H1 (cell line): ENCODE measurements at regions not wholly inside any gene's neighbourhood (a gene's known extent, or its start where the extent isn't known, plus 50 kb on each side); places are given as distances from the start of the nearest gene placed in this dataset.

Experiments used
- CTCF ChIA-PET: fragments of 300-600 bp; sonication (Branson Sonifier 250); formaldehyde crosslinking; loops from one replicate; lab custom pipeline; 2021; ENCODE audit not compliant: partially characterized antibody; lab: Charles Lee
- POLR2A ChIA-PET: fragments of 300-600 bp; sonication (Branson Sonifier 250); formaldehyde crosslinking; loops from one replicate; lab custom pipeline; 2021; ENCODE audit warnings: inconsistent platforms; ENCODE audit not compliant: partially characterized antibody; lab: Charles Lee
- DNase-seq, 2 experiments: peaks; one replicate each; pipeline versions ENCODE4 v3.0.0 to v3.0.0-alpha.2; 2010 to 2022; ENCODE audit warnings: low spot score in 2 of 2, low read depth in 1 of 2, mixed read lengths in 1 of 2
- FAIRE-seq: peaks from 2 replicates; lab custom pipeline; 2011; peaks lifted over from hg19 to GRCh38; lab: Jason Lieb, UNC
- H2AFZ ChIP-seq: 2 replicates; pipeline ENCODE4 v1.8.1; 2012; ENCODE audit warnings: low read length, inconsistent platforms
- H2AK5ac ChIP-seq: 2 replicates; pipeline ENCODE4 v1.6.1; 2013; ENCODE audit warnings: low read depth, low read length
- H2BK120ac ChIP-seq: replicated peaks from 2 replicates; pipeline ENCODE3; 2013; ENCODE audit warnings: low read depth, low read length, inconsistent platforms
- H2BK12ac ChIP-seq: 2 replicates; pipeline ENCODE4 v1.6.1; 2013; ENCODE audit warnings: low read depth, low read length
- H2BK15ac ChIP-seq: 2 replicates; pipeline ENCODE4 v1.6.1; 2013; ENCODE audit warnings: low read length
- H2BK20ac ChIP-seq: 2 replicates; pipeline ENCODE4 v1.6.1; 2013; ENCODE audit warnings: low read length
- H2BK5ac ChIP-seq: 2 replicates; pipeline ENCODE4 v1.6.1; 2013; ENCODE audit warnings: low read depth, low read length
- H3K14ac ChIP-seq: 2 replicates; pipeline ENCODE4 v1.6.1; 2013; ENCODE audit warnings: inconsistent platforms; ENCODE audit not compliant: insufficient read length
- H3K18ac ChIP-seq: 2 replicates; pipeline ENCODE4 v1.6.1; 2013; ENCODE audit warnings: low read length; ENCODE audit errors: extremely low read depth
- H3K23ac ChIP-seq: 2 replicates; pipeline ENCODE4 v1.6.1; 2013; ENCODE audit warnings: inconsistent platforms; ENCODE audit not compliant: insufficient read length
- H3K23me2 ChIP-seq: 2 replicates; pipeline ENCODE4 v1.6.1; 2013; ENCODE audit warnings: low read depth, low read length
- H3K27ac ChIP-seq: 2 replicates; pipeline ENCODE4 v1.6.1; 2011; ENCODE audit warnings: low read depth, low read length, inconsistent platforms
- H3K27me3 ChIP-seq, 4 experiments: replicated peaks in 1 of 4; 1 replicate in 1 of 4; 2 replicates in 3 of 4; pipeline versions ENCODE4 v1.6.1 to v1.8.1; 2011 to 2013; ENCODE audit warnings: low read length in 3 of 4, mild to moderate bottlenecking in 3 of 4, inconsistent platforms in 2 of 4, mixed read lengths in 2 of 4, moderate library complexity in 1 of 4; ENCODE audit not compliant: control insufficient read depth in 3 of 4, insufficient read depth in 3 of 4; ENCODE audit errors: extremely low read depth in 1 of 4
- H3K36me3 ChIP-seq, 4 experiments: 2 replicates each; pipeline versions ENCODE4 v1.6.1 to v1.8.1; 2011 to 2013; ENCODE audit warnings: mild to moderate bottlenecking in 4 of 4, low read length in 3 of 4, moderate library complexity in 2 of 4, control low read depth in 1 of 4, inconsistent platforms in 1 of 4; ENCODE audit not compliant: insufficient read depth in 4 of 4, control insufficient read depth in 2 of 4
- H3K4ac ChIP-seq: replicated peaks from 2 replicates; pipeline ENCODE3; 2013; ENCODE audit warnings: low read length, low read depth, mixed read lengths, inconsistent platforms; ENCODE audit not compliant: insufficient read length
- H3K4me1 ChIP-seq, 4 experiments: replicated peaks in 1 of 4; 1 replicate in 1 of 4; 2 replicates in 3 of 4; pipeline versions ENCODE4 v1.6.1 to v1.8.1; 2011 to 2013; ENCODE audit warnings: low read length in 3 of 4, inconsistent platforms in 2 of 4, mixed read lengths in 1 of 4; ENCODE audit not compliant: insufficient read depth in 4 of 4, control insufficient read depth in 3 of 4
- H3K4me2 ChIP-seq, 2 experiments: 2 replicates each; pipeline versions ENCODE4 v1.6.1 to v1.8.1; 2011 to 2013; ENCODE audit warnings: low read depth in 2 of 2, low read length in 2 of 2, control low read depth in 1 of 2, inconsistent platforms in 1 of 2, mild to moderate bottlenecking in 1 of 2; ENCODE audit not compliant: insufficient read depth in 1 of 2
- H3K4me3 ChIP-seq, 4 experiments: fragments of 200-600, 300-600 bp in 1 of 4; sonication (generic), shearing (Covaris generic), sonication (Bioruptor Twin) in 1 of 4; 2 replicates each; pipeline versions ENCODE4 v1.5.1 to v1.8.1; 2011 to 2016; ENCODE audit warnings: low read length in 4 of 4, low read depth in 3 of 4, control low read depth in 2 of 4, inconsistent platforms in 2 of 4, mild to moderate bottlenecking in 2 of 4, mixed read lengths in 1 of 4, moderate library complexity in 1 of 4; ENCODE audit not compliant: insufficient read depth in 2 of 4; ENCODE audit errors: extremely low read depth in 1 of 4
- H3K56ac ChIP-seq: replicated peaks from 2 replicates; pipeline ENCODE3; 2013; ENCODE audit warnings: low read depth, mild to moderate bottlenecking, mixed read lengths, low read length, inconsistent platforms; ENCODE audit not compliant: insufficient read length
- H3K79me1 ChIP-seq: 2 replicates; pipeline ENCODE4 v1.6.1; 2013; ENCODE audit warnings: low read depth, low read length, control low read depth
- H3K79me2 ChIP-seq, 2 experiments: 2 replicates each; pipeline versions ENCODE4 v1.6.1 to v1.8.1; 2012 to 2013; ENCODE audit warnings: low read length in 2 of 2, mild to moderate bottlenecking in 2 of 2, inconsistent platforms in 1 of 2; ENCODE audit not compliant: insufficient read depth in 2 of 2, control insufficient read depth in 1 of 2
- H3K9ac ChIP-seq, 4 experiments: replicated peaks in 1 of 4; 1 replicate in 1 of 4; 2 replicates in 3 of 4; pipeline versions ENCODE4 v1.6.1 to v1.8.1; 2011 to 2013; ENCODE audit warnings: low read depth in 3 of 4, low read length in 3 of 4, control low read depth in 2 of 4, mild to moderate bottlenecking in 2 of 4, moderate library complexity in 2 of 4, inconsistent platforms in 1 of 4; ENCODE audit errors: extremely low read depth in 1 of 4
- H3K9me3 ChIP-seq, 2 experiments: 2 replicates each; pipeline versions ENCODE4 v1.6.1 to v1.8.1; 2012 to 2013; ENCODE audit warnings: mild to moderate bottlenecking in 2 of 2, moderate library complexity in 2 of 2, control low read depth in 1 of 2, inconsistent platforms in 1 of 2, low read depth in 1 of 2, low read length in 1 of 2, mixed read lengths in 1 of 2; ENCODE audit not compliant: insufficient read depth in 2 of 2
- H4K20me1 ChIP-seq, 2 experiments: replicated peaks in 1 of 2; 2 replicates each; pipeline versions ENCODE3 to v1.8.1; 2011 to 2013; ENCODE audit warnings: inconsistent platforms in 2 of 2, low read length in 2 of 2, mild to moderate bottlenecking in 1 of 2; ENCODE audit not compliant: insufficient read depth in 2 of 2, control insufficient read depth in 1 of 2
- H4K5ac ChIP-seq: 2 replicates; pipeline ENCODE4 v1.6.1; 2013; ENCODE audit warnings: low read length, low read depth, mixed read lengths, inconsistent platforms; ENCODE audit not compliant: insufficient read length
- H4K8ac ChIP-seq: 2 replicates; pipeline ENCODE4 v1.8.0; 2013; ENCODE audit warnings: mild to moderate bottlenecking, moderate library complexity, low read length, inconsistent platforms; ENCODE audit not compliant: insufficient read depth; ENCODE audit errors: extremely low read depth
- H4K91ac ChIP-seq: replicated peaks from 2 replicates; pipeline ENCODE3; 2013; ENCODE audit warnings: low read length, mixed read lengths, inconsistent platforms; ENCODE audit not compliant: insufficient read length
- NRF1 ChIP-seq: IDR thresholded peaks from 2 replicates; pipeline ENCODE4 v1.6.1; 2011; ENCODE audit warnings: mild to moderate bottlenecking, low read depth, low read length, improper control_type of control experiment
- RAD21 ChIP-seq, 2 experiments: IDR thresholded peaks in 1 of 2; conservative IDR thresholded peaks in 1 of 2; 2 replicates each; pipeline ENCODE4 v1.6.1; 2011; ENCODE audit warnings: low read depth in 2 of 2, low read length in 2 of 2, improper control_type of control experiment in 1 of 2, inconsistent platforms in 1 of 2, mild to moderate bottlenecking in 1 of 2, moderate library complexity in 1 of 2
- RNF2 ChIP-seq: fragments of 200-900, 300-1000 bp; sonication (generic); IDR thresholded peaks from 2 replicates; pipeline ENCODE4 v1.7.1; 2016; ENCODE audit warnings: borderline replicate concordance, low read depth, mild to moderate bottlenecking, antibody characterized with exemption, low read length; ENCODE audit not compliant: poor library complexity, severe bottlenecking; ENCODE audit errors: missing control alignments
- WGBS, 2 experiments: shearing (Covaris generic) in 1 of 2; methylation state at CpG; one replicate each; pipeline versions ENCODE4 v1.1.6 to v1.1.7; 2013 to 2015; ENCODE audit warnings: low lambda C conversion rate in 2 of 2, mixed read lengths in 2 of 2, inconsistent platforms in 1 of 2, low coverage in 1 of 2, missing lambda C conversion rate in 1 of 2; ENCODE audit not compliant: insufficient replicate concordance in 2 of 2, insufficient coverage in 1 of 2, insufficient read length in 1 of 2; ENCODE audit errors: extremely low coverage in 1 of 2, missing lambda C conversion rate in 1 of 2; 5-methylcytosine and 5-hydroxymethylcytosine counted together

- Histone ChIP-seq H4K5ac (no peak overlapping the region), H3K18ac (no peak overlapping the region), H3K27me3 (no peaks in the 10 kb centered on the region), H3K4ac (no peak overlapping the region), H2AFZ (no peak overlapping the region), H3K27ac (no peak overlapping the region), H3K23me2 (no peaks in the 10 kb centered on the region), H2BK12ac (no peak overlapping the region), H2BK15ac (no peak overlapping the region), H3K14ac (no peak overlapping the region), H3K4me3 (no peak overlapping the region), H3K9ac (no peak overlapping the region), H2BK20ac (no peak overlapping the region), H4K20me1 (no peaks in the 10 kb centered on the region), H3K9me3 (no peaks in the 10 kb centered on the region), H3K36me3 (no peaks in the 10 kb centered on the region), H2BK120ac (no peak overlapping the region), H3K79me1 (no peaks in the 10 kb centered on the region), H2AK5ac (no peak overlapping the region), H3K56ac (no peak overlapping the region), H4K91ac (no peak overlapping the region), H3K4me2 (no peak overlapping the region), H3K23ac (no peak overlapping the region), H2BK5ac (no peak overlapping the region), H4K8ac (no peak overlapping the region), H3K4me1 (peaks cover 0 to 6% (median 3%) of the 10 kb centered on the region in 4 experiments; a peak in 2 of 7 replicates), H3K79me2 (no peaks in the 10 kb centered on the region)
- CTCF ChIA-PET: interaction anchor here (1.2 kb wide), 1 partner anchor 13 kb away, joined by 4 read pairs; no protein-coding TSS in a partner anchor
- 64% methylated on average over 4 of the region's 4 CpGs; no CpG with 5 or more reads in 1 of the 2 experiments for WGBS, 2 experiments
- FAIRE-seq (no peak), DNase-seq (no peak)
- no peak for TF ChIP-seq NRF1
- no peak for TF ChIP-seq RAD21 (IDR thresholded peaks at IDR 0.05 in 1 of 2, conservative IDR thresholded peaks at IDR 0.05 in 1 of 2; ENCODE audit: low read depth in 2 of 2, low read length in 2 of 2)
- no peak for TF ChIP-seq RNF2
- POLR2A ChIA-PET: no interaction called here
Observed at GRCh38 chr12:76276499-76277151, 71.6 kb downstream of the BBS10 start.
